ENCODE measurements at regions not wholly inside any gene's neighbourhood (a gene's known extent, or its start where the extent isn't known, plus 50 kb on each side); places are given as distances from the start of the nearest gene placed in this dataset.

DNA sequence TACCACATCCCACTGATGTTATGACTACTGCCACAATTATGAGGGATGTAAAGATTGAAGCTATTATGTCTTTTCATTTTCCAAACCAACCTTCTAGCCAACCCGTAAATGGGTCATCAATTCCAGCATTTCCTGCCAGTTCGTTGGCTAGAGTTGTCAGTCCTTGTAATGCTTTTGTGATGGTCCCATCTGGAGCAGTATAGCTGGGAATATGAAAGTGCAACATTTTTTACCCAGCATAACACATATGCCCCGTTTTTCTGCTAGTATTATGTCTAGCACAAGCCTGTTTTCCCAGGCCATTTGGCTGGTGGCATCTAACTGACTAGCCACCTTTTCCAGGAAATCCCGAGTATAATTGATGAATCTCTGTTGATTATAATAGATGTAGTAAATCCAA, 1501.6 kb upstream of the SLC39A10 start:
- no peak for DNase-seq (ENCODE audit: low read depth)
- TF ChIP-seq, protein P1, sequence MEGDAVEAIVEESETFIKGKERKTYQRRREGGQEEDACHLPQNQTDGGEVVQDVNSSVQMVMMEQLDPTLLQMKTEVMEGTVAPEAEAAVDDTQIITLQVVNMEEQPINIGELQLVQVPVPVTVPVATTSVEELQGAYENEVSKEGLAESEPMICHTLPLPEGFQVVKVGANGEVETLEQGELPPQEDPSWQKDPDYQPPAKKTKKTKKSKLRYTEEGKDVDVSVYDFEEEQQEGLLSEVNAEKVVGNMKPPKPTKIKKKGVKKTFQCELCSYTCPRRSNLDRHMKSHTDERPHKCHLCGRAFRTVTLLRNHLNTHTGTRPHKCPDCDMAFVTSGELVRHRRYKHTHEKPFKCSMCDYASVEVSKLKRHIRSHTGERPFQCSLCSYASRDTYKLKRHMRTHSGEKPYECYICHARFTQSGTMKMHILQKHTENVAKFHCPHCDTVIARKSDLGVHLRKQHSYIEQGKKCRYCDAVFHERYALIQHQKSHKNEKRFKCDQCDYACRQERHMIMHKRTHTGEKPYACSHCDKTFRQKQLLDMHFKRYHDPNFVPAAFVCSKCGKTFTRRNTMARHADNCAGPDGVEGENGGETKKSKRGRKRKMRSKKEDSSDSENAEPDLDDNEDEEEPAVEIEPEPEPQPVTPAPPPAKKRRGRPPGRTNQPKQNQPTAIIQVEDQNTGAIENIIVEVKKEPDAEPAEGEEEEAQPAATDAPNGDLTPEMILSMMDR (conservative IDR thresholded peaks at IDR 0.05; ENCODE audit: low read depth, low read length) = no peak
- H3K4me3 ChIP-seq (ENCODE audit: low read depth, low read length) = no peak overlapping the region

DNA sequence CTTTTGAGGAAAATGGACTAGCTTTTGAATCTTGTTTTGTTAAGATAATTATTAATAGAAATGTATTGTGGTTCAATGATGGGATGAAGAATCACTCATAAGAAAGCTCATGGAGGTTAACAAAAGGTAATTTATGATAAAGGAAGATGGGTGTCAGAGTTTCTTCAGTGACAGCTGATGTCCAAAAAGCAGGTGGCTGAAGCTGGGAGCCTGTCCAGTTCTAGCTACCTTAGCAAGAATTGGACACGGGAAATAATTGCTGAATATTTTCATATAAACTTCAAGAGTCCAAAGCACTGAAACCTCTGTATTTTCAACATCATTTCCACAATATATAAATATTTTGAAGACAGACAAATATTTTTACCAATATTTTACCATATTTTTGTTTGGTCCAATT, 1505.8 kb upstream of the SLC39A10 start:
- TF ChIP-seq, protein P1 (conservative IDR thresholded peaks at IDR 0.05; ENCODE audit: low read depth, low read length) = no peak
- no peak overlapping the region for H3K4me3 ChIP-seq (ENCODE audit: low read depth, low read length)
- no peak for DNase-seq (ENCODE audit: low read depth)

DNA sequence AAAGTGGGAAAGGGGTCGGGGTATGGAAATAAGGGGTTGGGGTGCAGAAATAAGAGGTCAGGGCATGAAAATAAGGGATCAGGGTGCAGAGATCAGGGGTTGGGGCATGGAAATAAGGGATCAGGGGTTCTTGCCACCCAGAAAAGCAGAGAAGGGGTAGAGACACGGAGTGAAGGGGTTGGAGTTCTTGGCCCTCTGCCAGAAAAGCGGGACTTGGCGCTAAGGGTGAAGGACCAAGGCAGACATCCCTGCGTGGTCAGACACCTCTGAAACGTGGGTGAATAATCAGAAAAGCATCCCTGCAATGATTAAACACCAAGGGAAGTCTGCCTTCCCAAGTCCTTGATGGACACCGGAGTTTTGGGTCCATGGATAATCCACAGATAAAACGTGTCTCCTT, 1521.6 kb upstream of the SLC39A10 start:
- TF ChIP-seq, protein P1 (conservative IDR thresholded peaks at IDR 0.05; ENCODE audit: low read depth, low read length) = no peak
- H3K4me3 ChIP-seq (ENCODE audit: low read depth, low read length) = no peak overlapping the region
- DNase-seq (ENCODE audit: low read depth) = no peak

DNA sequence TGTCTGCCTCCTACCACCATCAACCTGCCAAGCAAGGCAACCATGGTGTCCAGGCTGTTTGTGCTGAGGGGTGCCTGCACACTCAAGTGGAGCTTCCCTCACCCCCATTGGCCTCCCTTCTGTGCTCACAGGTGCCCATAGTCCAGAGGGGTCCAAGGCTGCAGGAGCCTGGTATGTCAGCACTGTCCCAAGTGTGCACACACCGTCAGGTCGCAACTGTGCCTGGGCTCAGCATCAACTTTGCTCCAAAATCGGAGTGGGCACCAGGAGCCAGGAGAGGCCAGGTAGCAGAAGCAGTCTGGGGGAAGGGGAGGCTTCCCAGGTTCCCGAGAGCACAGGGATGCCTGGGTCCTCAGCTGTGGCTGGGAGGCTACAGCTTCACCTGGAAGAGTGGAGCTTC, 1528.2 kb upstream of the SLC39A10 start:
- no peak overlapping the region for H3K4me3 ChIP-seq (ENCODE audit: low read depth, low read length)
- no peak for DNase-seq (ENCODE audit: low read depth)
- TF ChIP-seq, protein P1 (conservative IDR thresholded peaks at IDR 0.05; ENCODE audit: low read depth, low read length) = no peak

DNA sequence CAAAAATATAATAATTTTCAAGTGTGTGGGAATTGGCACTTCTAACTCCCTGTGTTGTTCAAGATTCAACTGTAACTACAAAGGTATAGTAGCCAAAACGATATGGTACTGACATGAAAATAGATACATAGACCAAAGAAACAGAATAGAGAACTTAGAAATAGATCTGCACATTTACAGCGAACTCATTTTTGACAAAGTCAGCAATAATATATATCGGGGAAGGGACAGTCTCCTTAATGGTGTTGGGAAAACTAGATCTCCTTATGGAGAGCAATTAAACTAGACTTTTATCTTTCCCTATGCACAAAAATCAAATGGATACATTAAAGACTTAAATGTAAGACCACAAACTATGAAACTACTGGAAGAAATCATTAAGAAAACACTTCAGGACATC, 1530.6 kb upstream of the SLC39A10 start:
- no peak for DNase-seq (ENCODE audit: low read depth)
- no peak overlapping the region for H3K4me3 ChIP-seq (ENCODE audit: low read depth, low read length)
- TF ChIP-seq, protein P1 (conservative IDR thresholded peaks at IDR 0.05; ENCODE audit: low read depth, low read length) = no peak

DNA sequence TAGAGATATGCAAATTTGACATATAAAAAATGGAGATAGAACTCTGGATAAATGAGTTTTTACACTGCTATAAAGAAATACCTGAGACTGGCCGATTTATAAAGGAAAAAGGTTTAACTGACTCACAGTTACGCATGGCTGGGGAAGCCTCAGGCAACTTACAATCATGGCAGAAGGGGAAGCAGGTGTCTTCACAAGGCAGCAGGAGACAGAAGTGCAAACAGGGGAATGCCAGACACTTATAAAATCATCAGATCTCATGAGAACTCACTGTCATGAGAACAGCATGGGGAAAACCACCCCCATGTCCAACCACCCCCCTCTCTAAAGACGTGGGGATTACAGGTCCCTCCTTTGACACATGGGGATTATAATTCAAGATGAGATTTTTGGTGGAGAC, 1540.2 kb upstream of the SLC39A10 start:
- no peak for DNase-seq (ENCODE audit: low read depth)
- TF ChIP-seq, protein P1 (conservative IDR thresholded peaks at IDR 0.05; ENCODE audit: low read depth, low read length) = no peak
- H3K4me3 ChIP-seq (ENCODE audit: low read depth, low read length) = no peak overlapping the region

DNA sequence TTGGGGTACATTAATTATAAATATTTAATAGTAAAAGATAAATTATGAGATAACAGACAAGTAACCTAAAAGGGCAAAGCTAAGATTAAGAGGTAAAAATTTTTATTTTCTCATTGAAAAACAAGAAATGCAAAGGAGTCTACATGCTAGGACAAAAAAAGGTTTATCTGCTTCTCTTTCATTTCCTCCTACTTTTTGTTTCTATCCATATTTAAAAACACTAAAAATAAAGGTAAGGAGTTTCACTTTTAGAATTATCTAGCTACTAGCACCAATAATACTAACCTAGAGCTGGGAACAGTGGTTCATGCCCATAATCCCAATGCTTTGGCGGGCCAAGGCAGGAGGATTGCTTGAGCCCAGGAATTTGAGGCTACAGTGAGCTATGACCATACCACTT, 1551.7 kb upstream of the SLC39A10 start:
- DNase-seq (ENCODE audit: low read depth) = no peak
- TF ChIP-seq, protein P1 (conservative IDR thresholded peaks at IDR 0.05; ENCODE audit: low read depth, low read length) = no peak
- no peak overlapping the region for H3K4me3 ChIP-seq (ENCODE audit: low read depth, low read length)

All from choroid plexus epithelial cell (primary cell).